ENCODE measurements at regions not wholly inside any gene's neighbourhood (a gene's known extent, or its start where the extent isn't known, plus 50 kb on each side); places are given as distances from the start of the nearest gene placed in this dataset.

GRCh38 chr1:96374076-96374762 lies 347.4 kb upstream of the PTBP2 start:
- FAIRE-seq (no peak), DNase-seq (ENCODE audit: insufficient read length, low spot score) (no peak)

GRCh38 chr1:96376846-96377245 lies 344.7 kb upstream of the PTBP2 start:
- FAIRE-seq (no peak), DNase-seq (ENCODE audit: insufficient read length, low spot score) (no peak)
- TF ChIP-seq CTCF (IDR thresholded peaks at IDR 0.05; ENCODE audit: insufficient read depth, missing control alignments) = no peak

More at GRCh38 chr1:96374076-96374762, 347.4 kb upstream of the PTBP2 start:
- TF ChIP-seq CTCF (IDR thresholded peaks at IDR 0.05; ENCODE audit: insufficient read depth, missing control alignments) = no peak

- DNase-seq (ENCODE audit: insufficient read length, low spot score) (no peak), FAIRE-seq (no peak)
- TF ChIP-seq CTCF (IDR thresholded peaks at IDR 0.05; ENCODE audit: insufficient read depth, missing control alignments) = no peak
These were observed 337.0 kb upstream of the PTBP2 start for GRCh38 chr1:96384611-96385010.

- peak; percentile 11 for FAIRE-seq
- TF ChIP-seq CTCF (IDR thresholded peaks at IDR 0.05; ENCODE audit: insufficient read depth, missing control alignments) = no peak
These were observed 333.8 kb upstream of the PTBP2 start for GRCh38 chr1:96387785-96388184.

GRCh38 chr1:96388421-96389310 lies 332.9 kb upstream of the PTBP2 start:
- FAIRE-seq = no peak
- no peak for TF ChIP-seq CTCF (IDR thresholded peaks at IDR 0.05; ENCODE audit: insufficient read depth, missing control alignments)
- DNase-seq (ENCODE audit: insufficient read length, low spot score) = no peak

More at GRCh38 chr1:96387785-96388184, 333.8 kb upstream of the PTBP2 start:
- no peak for DNase-seq (ENCODE audit: insufficient read length, low spot score)

GRCh38 chr1:96400089-96400488 lies 321.5 kb upstream of the PTBP2 start:
- FAIRE-seq (no peak), DNase-seq (ENCODE audit: insufficient read length, low spot score) (no peak)

More at GRCh38 chr1:96400089-96400488, 321.5 kb upstream of the PTBP2 start:
- no peak for TF ChIP-seq CTCF (IDR thresholded peaks at IDR 0.05; ENCODE audit: insufficient read depth, missing control alignments)

All from D721Med (cell line).